Activated naive CD4-positive, alpha-beta T cell treated with anti-CD3 and anti-CD28 coated beads, Interleukin-2, amount 10 ng/mL, durations not matched to agents 7 days and 5 days (primary cell): ENCODE measurements at regions not wholly inside any gene's neighbourhood (a gene's known extent, or its start where the extent isn't known, plus 50 kb on each side); places are given as distances from the start of the nearest gene placed in this dataset.
"Not testable (repeated sequence)": the region's sequence is repeated elsewhere in the genome, so short reads cannot be mapped to it uniquely, and the experiment has no call there.

Source experiments
- CTCF ChIA-PET: fragments of 350-600 bp; sonication (Branson Sonifier 250); formaldehyde crosslinking; loops from one replicate; lab custom pipeline; 2021; ENCODE audit warnings: antibody characterized with exemption; lab: Charles Lee
- DNase-seq: peaks from one replicate; pipeline ENCODE4 v3.0.0-alpha.2; 2020
- H3K27ac Mint-ChIP-seq: one replicate; pipeline ENCODE4 v1.8.0; 2021; ENCODE audit warnings: mild to moderate bottlenecking, moderate library complexity, mixed read lengths
- H3K27me3 Mint-ChIP-seq: one replicate; pipeline ENCODE4 v1.8.0; 2021; ENCODE audit warnings: mild to moderate bottlenecking, mixed read lengths
- H3K36me3 Mint-ChIP-seq: one replicate; pipeline ENCODE4 v1.8.0; 2021; ENCODE audit warnings: mixed read lengths
- H3K4me1 Mint-ChIP-seq: one replicate; pipeline ENCODE4 v1.8.0; 2021; ENCODE audit warnings: mixed read lengths
- H3K4me3 Mint-ChIP-seq: one replicate; pipeline ENCODE4 v1.8.0; 2021; ENCODE audit warnings: mild to moderate bottlenecking, moderate library complexity, mixed read lengths
- H3K9me3 Mint-ChIP-seq: one replicate; pipeline ENCODE4 v1.8.0; 2021; ENCODE audit warnings: mixed read lengths

- no peak for DNase-seq
- H3K27me3 Mint-ChIP-seq = no peaks in the 10 kb centered on the region
- no peaks in the 10 kb centered on the region for H3K36me3 Mint-ChIP-seq
- H3K4me1 Mint-ChIP-seq = no peaks in the 10 kb centered on the region
- no peaks in the 10 kb centered on the region for H3K9me3 Mint-ChIP-seq
- H3K27ac Mint-ChIP-seq = no peak overlapping the region
- H3K4me3 Mint-ChIP-seq = no peak overlapping the region
- CTCF ChIA-PET = no interaction called here
Observed at GRCh38 chr3:161691677-161692076, 195.1 kb downstream of the OTOL1 start.

GRCh38 chr3:161694682-161695564, 198.3 kb downstream of the OTOL1 start:
- H3K4me3 Mint-ChIP-seq = no peak overlapping the region
- H3K36me3 Mint-ChIP-seq = no peaks in the 10 kb centered on the region
- H3K4me1 Mint-ChIP-seq = no peaks in the 10 kb centered on the region
- CTCF ChIA-PET = interaction anchor here (0.5 kb wide), 1 partner anchor 31 kb away, joined by 3 read pairs; no protein-coding TSS in a partner anchor
- no peak for DNase-seq
- H3K27me3 Mint-ChIP-seq = no peaks in the 10 kb centered on the region
- no peak overlapping the region for H3K27ac Mint-ChIP-seq
- no peaks in the 10 kb centered on the region for H3K9me3 Mint-ChIP-seq

GRCh38 chr3:161695811-161696210, 199.2 kb downstream of the OTOL1 start:
- Mint-ChIP-seq H3K36me3 (no peaks in the 10 kb centered on the region), H3K27ac (no peak overlapping the region), H3K4me1 (no peaks in the 10 kb centered on the region), H3K4me3 (no peak overlapping the region), H3K27me3 (no peaks in the 10 kb centered on the region), H3K9me3 (no peaks in the 10 kb centered on the region)
- no peak for DNase-seq
- CTCF ChIA-PET = no interaction called here

- H3K27ac Mint-ChIP-seq = no peak overlapping the region
- CTCF ChIA-PET = no interaction called here
- DNase-seq = no peak
Observed at GRCh38 chr3:161700998-161701397, 204.4 kb downstream of the OTOL1 start.

GRCh38 chr3:161707253-161707652, 210.6 kb downstream of the OTOL1 start:
- H3K4me1 Mint-ChIP-seq, H3K36me3 Mint-ChIP-seq, H3K27ac Mint-ChIP-seq, H3K4me3 Mint-ChIP-seq, DNase-seq, H3K9me3 Mint-ChIP-seq, H3K27me3 Mint-ChIP-seq, CTCF ChIA-PET: not testable (repeated sequence)

More at GRCh38 chr3:161700998-161701397, 204.4 kb downstream of the OTOL1 start:
- no peaks in the 10 kb centered on the region for H3K4me1 Mint-ChIP-seq
- H3K36me3 Mint-ChIP-seq = no peaks in the 10 kb centered on the region
- no peak overlapping the region for H3K4me3 Mint-ChIP-seq
- H3K9me3 Mint-ChIP-seq = no peaks in the 10 kb centered on the region
- H3K27me3 Mint-ChIP-seq = no peaks in the 10 kb centered on the region

- Mint-ChIP-seq H3K27ac (no peak overlapping the region), H3K4me1 (no peaks in the 10 kb centered on the region), H3K27me3 (no peaks in the 10 kb centered on the region), H3K4me3 (no peak overlapping the region), H3K36me3 (no peaks in the 10 kb centered on the region), H3K9me3 (no peaks in the 10 kb centered on the region)
- CTCF ChIA-PET = no interaction called here
- DNase-seq = no peak
Observed at GRCh38 chr3:161713731-161714130, 217.1 kb downstream of the OTOL1 start.

GRCh38 chr3:161731968-161732367, 235.4 kb downstream of the OTOL1 start:
- no peak overlapping the region for H3K4me3 Mint-ChIP-seq
- no peaks in the 10 kb centered on the region for H3K4me1 Mint-ChIP-seq
- H3K27me3 Mint-ChIP-seq = no peaks in the 10 kb centered on the region
- no peaks in the 10 kb centered on the region for H3K36me3 Mint-ChIP-seq
- no peak overlapping the region for H3K27ac Mint-ChIP-seq
- no peaks in the 10 kb centered on the region for H3K9me3 Mint-ChIP-seq
- DNase-seq = no peak
- CTCF ChIA-PET = no interaction called here

GRCh38 chr3:161737171-161737570, 240.6 kb downstream of the OTOL1 start:
- CTCF ChIA-PET = no interaction called here
- Mint-ChIP-seq H3K9me3 (no peaks in the 10 kb centered on the region), H3K27me3 (no peaks in the 10 kb centered on the region), H3K4me3 (no peak overlapping the region), H3K4me1 (no peaks in the 10 kb centered on the region), H3K36me3 (no peaks in the 10 kb centered on the region), H3K27ac (no peak overlapping the region)
- no peak for DNase-seq

- H3K4me3 Mint-ChIP-seq = no peak overlapping the region
- no peak for DNase-seq
- CTCF ChIA-PET = no interaction called here
- no peaks in the 10 kb centered on the region for H3K4me1 Mint-ChIP-seq
- H3K27me3 Mint-ChIP-seq = no peaks in the 10 kb centered on the region
- H3K36me3 Mint-ChIP-seq = no peaks in the 10 kb centered on the region
- no peaks in the 10 kb centered on the region for H3K9me3 Mint-ChIP-seq
- H3K27ac Mint-ChIP-seq = no peak overlapping the region
Observed at GRCh38 chr3:161740421-161740820, 243.8 kb downstream of the OTOL1 start.

GRCh38 chr3:161744366-161744765, 247.8 kb downstream of the OTOL1 start:
- H3K4me3 Mint-ChIP-seq = no peak overlapping the region
- no peaks in the 10 kb centered on the region for H3K4me1 Mint-ChIP-seq
- DNase-seq = no peak
- CTCF ChIA-PET = no interaction called here
- no peaks in the 10 kb centered on the region for H3K9me3 Mint-ChIP-seq
- no peaks in the 10 kb centered on the region for H3K36me3 Mint-ChIP-seq
- H3K27me3 Mint-ChIP-seq = no peaks in the 10 kb centered on the region
- no peak overlapping the region for H3K27ac Mint-ChIP-seq

- Mint-ChIP-seq H3K36me3 (no peaks in the 10 kb centered on the region), H3K9me3 (no peaks in the 10 kb centered on the region), H3K4me3 (no peak overlapping the region), H3K27ac (no peak overlapping the region), H3K4me1 (no peaks in the 10 kb centered on the region), H3K27me3 (no peaks in the 10 kb centered on the region)
- CTCF ChIA-PET = no interaction called here
- no peak for DNase-seq
Observed at GRCh38 chr3:161745741-161746140, 249.1 kb downstream of the OTOL1 start.

GRCh38 chr3:161748049-161748448, 251.4 kb downstream of the OTOL1 start:
- CTCF ChIA-PET = no interaction called here
- Mint-ChIP-seq H3K9me3 (no peaks in the 10 kb centered on the region), H3K36me3 (no peaks in the 10 kb centered on the region), H3K27ac (no peak overlapping the region), H3K27me3 (no peaks in the 10 kb centered on the region), H3K4me1 (no peaks in the 10 kb centered on the region), H3K4me3 (no peak overlapping the region)
- no peak for DNase-seq

- Mint-ChIP-seq H3K27me3 (no peaks in the 10 kb centered on the region), H3K9me3 (no peaks in the 10 kb centered on the region), H3K4me3 (no peak overlapping the region), H3K27ac (no peak overlapping the region), H3K36me3 (no peaks in the 10 kb centered on the region), H3K4me1 (no peaks in the 10 kb centered on the region)
- DNase-seq = no peak
- CTCF ChIA-PET = no interaction called here
Observed at GRCh38 chr3:161754420-161755053, 257.9 kb downstream of the OTOL1 start.

- Mint-ChIP-seq H3K27me3 (no peaks in the 10 kb centered on the region), H3K9me3 (no peaks in the 10 kb centered on the region), H3K4me1 (no peaks in the 10 kb centered on the region), H3K27ac (no peak overlapping the region), H3K4me3 (no peak overlapping the region), H3K36me3 (no peaks in the 10 kb centered on the region)
- DNase-seq = no peak
- CTCF ChIA-PET = no interaction called here
Observed at GRCh38 chr3:161759444-161759843, 262.8 kb downstream of the OTOL1 start.

GRCh38 chr3:161766331-161766730, 269.7 kb downstream of the OTOL1 start:
- CTCF ChIA-PET = no interaction called here
- no peaks in the 10 kb centered on the region for H3K9me3 Mint-ChIP-seq
- no peak overlapping the region for H3K27ac Mint-ChIP-seq
- H3K4me3 Mint-ChIP-seq = no peak overlapping the region
- H3K4me1 Mint-ChIP-seq = no peaks in the 10 kb centered on the region
- no peak for DNase-seq
- no peaks in the 10 kb centered on the region for H3K27me3 Mint-ChIP-seq
- H3K36me3 Mint-ChIP-seq = no peaks in the 10 kb centered on the region
